NCI-H748 (cell line): ENCODE measurements at regions not wholly inside any gene's neighbourhood (a gene's known extent, or its start where the extent isn't known, plus 50 kb on each side); places are given as distances from the start of the nearest gene placed in this dataset.
"Not testable (repeated sequence)": the region's sequence is repeated elsewhere in the genome, so short reads cannot be mapped to it uniquely, and the experiment has no call there.

Experiments used
- DNase-seq: peaks from one replicate; lab custom pipeline; 2025; ENCODE audit not compliant: unreplicated experiment; lab: John Stamatoyannopoulos, UW

- no peak for DNase-seq
Measured at GRCh38 chr14:54251356-54251755, 145.5 kb upstream of the CDKN3 start.

- DNase-seq: no peak
Measured at GRCh38 chr14:54252072-54252730, 144.6 kb upstream of the CDKN3 start.

- no peak for DNase-seq
Measured at GRCh38 chr14:54253195-54253947, 143.4 kb upstream of the CDKN3 start.

GRCh38 chr14:54256156-54256555, 140.7 kb upstream of the CDKN3 start:
- DNase-seq: no peak

- no peak for DNase-seq
Measured at GRCh38 chr14:54257424-54257823, 139.4 kb upstream of the CDKN3 start.

GRCh38 chr14:54258382-54258781, 138.4 kb upstream of the CDKN3 start:
- DNase-seq: no peak

- DNase-seq: no peak
Measured at GRCh38 chr14:54259821-54260220, 137.0 kb upstream of the CDKN3 start.

- peak; percentile 25 for DNase-seq
Measured at GRCh38 chr14:54261283-54261682, 135.5 kb upstream of the CDKN3 start.

GRCh38 chr14:54266616-54267015, 130.2 kb upstream of the CDKN3 start:
- DNase-seq: not testable (repeated sequence)

- DNase-seq: no peak
Measured at GRCh38 chr14:54267172-54267571, 129.6 kb upstream of the CDKN3 start.

GRCh38 chr14:54275997-54276725, 120.6 kb upstream of the CDKN3 start:
- peak; percentile 86 for DNase-seq

- DNase-seq: peak; percentile 46
Measured at GRCh38 chr14:54278087-54278486, 118.7 kb upstream of the CDKN3 start.

GRCh38 chr14:54278665-54279295, 118.0 kb upstream of the CDKN3 start:
- DNase-seq: no peak

GRCh38 chr14:54282849-54283248, 114.0 kb upstream of the CDKN3 start:
- DNase-seq: no peak

GRCh38 chr14:54285030-54285429, 111.8 kb upstream of the CDKN3 start:
- no peak for DNase-seq

GRCh38 chr14:54291491-54292191, 105.2 kb upstream of the CDKN3 start:
- peak; percentile 68 for DNase-seq

- no peak for DNase-seq
Measured at GRCh38 chr14:54294802-54295201, 102.0 kb upstream of the CDKN3 start.

- no peak for DNase-seq
Measured at GRCh38 chr14:54299410-54300363, 97.1 kb upstream of the CDKN3 start.

- DNase-seq: no peak
Measured at GRCh38 chr14:54300881-54301280, 95.9 kb upstream of the CDKN3 start.

- DNase-seq: no peak
Measured at GRCh38 chr14:54301359-54301758, 95.4 kb upstream of the CDKN3 start.
